ENCODE measurements at regions not wholly inside any gene's neighbourhood (a gene's known extent, or its start where the extent isn't known, plus 50 kb on each side); places are given as distances from the start of the nearest gene placed in this dataset.

DNA sequence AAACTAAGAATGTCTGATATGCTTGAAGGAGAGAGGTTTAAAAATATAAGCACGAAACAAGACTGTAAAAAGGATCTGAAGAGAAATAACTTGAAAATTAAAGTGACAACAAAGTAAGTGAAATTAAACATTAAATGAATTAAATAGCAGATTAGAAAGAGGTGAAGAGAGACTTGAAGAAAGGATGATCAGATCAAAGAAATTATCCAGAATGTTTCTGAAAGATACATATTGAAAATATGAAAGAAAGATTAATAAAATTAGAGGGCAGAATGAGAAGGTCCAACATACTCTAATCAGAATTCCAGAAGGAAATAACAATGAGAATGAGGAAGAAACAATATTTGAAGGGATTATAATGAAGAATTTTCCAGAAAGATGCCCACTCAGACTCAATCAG lies 151.1 kb downstream of the FAM76B start (continued):
- no peak for TF ChIP-seq ASH2L (IDR thresholded peaks at IDR 0.05; ENCODE audit: low read length)
- no peak for TF ChIP-seq TCF12 (IDR thresholded peaks at IDR 0.05; ENCODE audit: low read depth, low read length)
- TF ChIP-seq HDAC2 (IDR thresholded peaks at IDR 0.05; ENCODE audit: borderline replicate concordance in 1 of 2, low read depth in 2 of 2, low read length in 2 of 2) = no peak
- no peak for TF ChIP-seq CHD2 (IDR thresholded peaks at IDR 0.05; ENCODE audit: low read length)
